GM18861 (cell line): ENCODE measurements at regions not wholly inside any gene's neighbourhood (a gene's known extent, or its start where the extent isn't known, plus 50 kb on each side); places are given as distances from the start of the nearest gene placed in this dataset.
"Not testable (repeated sequence)": the region's sequence is repeated elsewhere in the genome, so short reads cannot be mapped to it uniquely, and the experiment has no call there.

Experiments used
- ATAC-seq: cut with Tn5 transposase; IDR thresholded peaks from one replicate; pipeline ENCODE4 v1.9.1; 2021; ENCODE audit not compliant: unreplicated experiment

- no peak for ATAC-seq
Measured at GRCh38 chr4:116688536-116688935, 396.8 kb downstream of the TRAM1L1 start.

- ATAC-seq, result no peak
Measured at GRCh38 chr4:116668190-116668589, 417.2 kb downstream of the TRAM1L1 start.

- ATAC-seq, result no peak
Measured at GRCh38 chr4:116665716-116666115, 419.7 kb downstream of the TRAM1L1 start.

- ATAC-seq, result no peak
Measured at GRCh38 chr4:116664198-116664597, 421.2 kb downstream of the TRAM1L1 start.

- no peak for ATAC-seq
Measured at GRCh38 chr4:116639070-116639577, 446.3 kb downstream of the TRAM1L1 start.

- ATAC-seq, result no peak
Measured at GRCh38 chr4:116638592-116638991, 446.8 kb downstream of the TRAM1L1 start.

GRCh38 chr4:116636917-116637316 lies 448.5 kb downstream of the TRAM1L1 start:
- peak; percentile 99 for ATAC-seq

GRCh38 chr4:116632269-116632668 lies 453.1 kb downstream of the TRAM1L1 start:
- ATAC-seq, result no peak

GRCh38 chr4:116628598-116628997 lies 456.8 kb downstream of the TRAM1L1 start:
- no peak for ATAC-seq

- ATAC-seq, result no peak
Measured at GRCh38 chr4:116627545-116627944, 457.8 kb downstream of the TRAM1L1 start.

- ATAC-seq, result not testable (repeated sequence)
Measured at GRCh38 chr4:116619508-116619907, 465.9 kb downstream of the TRAM1L1 start.

- no peak for ATAC-seq
Measured at GRCh38 chr4:116618638-116619037, 466.7 kb downstream of the TRAM1L1 start.

- no peak for ATAC-seq
Measured at GRCh38 chr4:116603096-116603495, 482.3 kb downstream of the TRAM1L1 start.

GRCh38 chr4:116599859-116600258 lies 485.5 kb downstream of the TRAM1L1 start:
- no peak for ATAC-seq

- no peak for ATAC-seq
Measured at GRCh38 chr4:116598980-116599789, 486.2 kb downstream of the TRAM1L1 start.

GRCh38 chr4:116598155-116598979 lies 487.0 kb downstream of the TRAM1L1 start:
- ATAC-seq, result no peak

GRCh38 chr4:116590648-116591047 lies 494.7 kb downstream of the TRAM1L1 start:
- ATAC-seq, result no peak

GRCh38 chr4:116588783-116589182 lies 496.6 kb downstream of the TRAM1L1 start:
- ATAC-seq, result no peak

- no peak for ATAC-seq
Measured at GRCh38 chr4:116585246-116585645, 500.1 kb downstream of the TRAM1L1 start.

- no peak for ATAC-seq
Measured at GRCh38 chr4:116577321-116577720, 508.1 kb downstream of the TRAM1L1 start.

- no peak for ATAC-seq
Measured at GRCh38 chr4:116573540-116573939, 511.8 kb downstream of the TRAM1L1 start.

GRCh38 chr4:116561768-116562167 lies 523.6 kb downstream of the TRAM1L1 start:
- ATAC-seq, result no peak
